ENCODE measurements at regions not wholly inside any gene's neighbourhood (a gene's known extent, or its start where the extent isn't known, plus 50 kb on each side); places are given as distances from the start of the nearest gene placed in this dataset.

- no TSS peak for BruUV-seq (replicated peaks)
- intact Hi-C loops (cut with micrococcal nuclease; ENCODE audit: unreplicated experiment), result no loop called here
Observed at GRCh38 chr6:56863366-56863765, 91.5 kb upstream of the BEND6 start.

More at GRCh38 chr6:56863366-56863765, 91.5 kb upstream of the BEND6 start:
- in situ Hi-C loops (cut with HindIII; ENCODE audit: extremely low pct_ligation_motif_present, low pct_unique_long_range_greater_than_20kb), result no loop called here
- Histone ChIP-seq H3K9me3 (ENCODE audit: low read length) (no peaks in the 10 kb centered on the region), H3K27ac (ENCODE audit: extremely low read length, insufficient read depth, low read length) (no peak overlapping the region), H3K9ac (ENCODE audit: insufficient read depth, low read depth, low read length) (no peak overlapping the region), H3K4me3 (replicated peaks in 1 of 3; ENCODE audit: insufficient read depth in 1 of 3, low read depth in 2 of 3, low read length in 3 of 3) (no peak overlapping the region), H3K79me2 (ENCODE audit: insufficient read depth, low read length) (no peaks in the 10 kb centered on the region), H3K27me3 (ENCODE audit: control insufficient read depth in 1 of 2, insufficient read depth in 2 of 2, low read length in 2 of 2) (no peaks in the 10 kb centered on the region), H3K4me1 (ENCODE audit: insufficient read depth, low read length) (peaks cover 15% of the 10 kb centered on the region), H3K36me3 (replicated peaks in 1 of 2; ENCODE audit: control insufficient read depth in 1 of 2, insufficient read depth in 2 of 2, low read length in 2 of 2) (no peaks in the 10 kb centered on the region), H4K20me1 (ENCODE audit: insufficient read depth, low read length) (no peaks in the 10 kb centered on the region), H2AFZ (ENCODE audit: low read length) (no peak overlapping the region), H3K4me2 (ENCODE audit: low read depth, low read length) (no peak overlapping the region)
- POLR2A ChIA-PET, result interaction anchor here (1.4 kb wide), 1 partner anchor 13 kb away, joined by 3 read pairs; no protein-coding TSS in a partner anchor
- TF ChIP-seq NR2F6 (IDR thresholded peaks at IDR 0.05) (peak; percentile 38; the same call in 1 of the 2 replicates), NR2F6 (CRISPR knock-in tag; IDR thresholded peaks at IDR 0.05) (peak; percentile 64; the same call in 1 of the 2 replicates), MBD4 (IDR thresholded peaks at IDR 0.05; ENCODE audit: borderline replicate concordance, low read length) (no peak), ZNF460 (CRISPR knock-in tag; IDR thresholded peaks at IDR 0.05; ENCODE audit: borderline replicate concordance) (no peak), TFAP4 (IDR thresholded peaks at IDR 0.05; ENCODE audit: borderline replicate concordance, low read depth) (peak; percentile 16; the same call in 1 of the 2 replicates), RELA (CRISPR knock-in tag; IDR thresholded peaks at IDR 0.05) (peak; percentile 88; the same call in 1 of the 2 replicates), FOSL2 (CRISPR knock-in tag; IDR thresholded peaks at IDR 0.05) (peak; percentile 72), PAXIP1 (CRISPR knock-in tag; conservative IDR thresholded peaks at IDR 0.05) (0 out of 2 replicates have a peak, but pooled peaks have one; percentile 14), EP300 (IDR thresholded peaks at IDR 0.05; ENCODE audit: low read depth in 2 of 2, low read length in 2 of 2) (peak in 1 of 2 experiments; percentile 34; a peak in 1 of 4 replicates), EP300 (CRISPR knock-in tag; IDR thresholded peaks at IDR 0.05; ENCODE audit: borderline replicate concordance) (no peak), NRL (CRISPR knock-in tag; IDR thresholded peaks at IDR 0.05; ENCODE audit: borderline replicate concordance) (no peak), POLR2G (IDR thresholded peaks at IDR 0.05; ENCODE audit: low read depth, low read length) (no peak), HMG20A (CRISPR knock-in tag; IDR thresholded peaks at IDR 0.05; ENCODE audit: borderline replicate concordance) (0 out of 2 replicates have a peak, but pooled peaks have one; percentile 13), NR2F1 (CRISPR knock-in tag; IDR thresholded peaks at IDR 0.05) (peak; percentile 80 to 84), ZSCAN20 (CRISPR knock-in tag; IDR thresholded peaks at IDR 0.05; ENCODE audit: borderline replicate concordance) (no peak), ARID5B (CRISPR knock-in tag; IDR thresholded peaks at IDR 0.05) (peak; percentile 43)
- DNase-seq (ENCODE audit: low spot score) (peak; percentile 49), ATAC-seq (peak; percentile 78), FAIRE-seq (no peak)
- CTCF ChIA-PET (ENCODE audit: low intra/inter-chr PET ratio, low total read pairs), result no interaction called here
- 0% methylated on average over 1 of the region's 1 CpG for WGBS (ENCODE audit: low lambda C conversion rate)

Measured in HepG2 (cell line).